Stomach (tissue), 8 donors: ENCODE measurements at regions not wholly inside any gene's neighbourhood (a gene's known extent, or its start where the extent isn't known, plus 50 kb on each side); places are given as distances from the start of the nearest gene placed in this dataset.

Source experiments
- DNase-seq, 2 donors: peaks; one replicate each; pipeline versions ENCODE4 v3.0.0 to v3.0.0-alpha.2; 2013 to 2019
- H3K27ac ChIP-seq, 5 donors: fragments of 200-600 bp in 4 of 5; sonication (generic) in 4 of 5; one replicate each; pipeline ENCODE4 v1.5.1; 2013 to 2019; ENCODE audit warnings: mild to moderate bottlenecking in 1 of 5, moderate library complexity in 1 of 5
- H3K27me3 ChIP-seq, 3 donors: fragments of 200-600 bp; sonication (generic); one replicate each; pipeline ENCODE4 v1.5.1; 2017 to 2019; ENCODE audit warnings: mixed run types in 1 of 3
- H3K36me3 ChIP-seq, 4 donors: fragments of 200-600 bp; sonication (generic); 1 replicate in 3 of 4; 2 replicates in 1 of 4; pipeline ENCODE4 v1.5.1; 2016 to 2019
- H3K4me1 ChIP-seq, 4 donors: fragments of 200-600 bp; sonication (generic); one replicate each; pipeline ENCODE4 v1.5.1; 2016 to 2019
- H3K4me3 ChIP-seq, 4 donors: fragments of 200-600 bp; sonication (generic) in 3 of 4; one replicate each; pipeline ENCODE4 v1.5.1; 2016 to 2019; ENCODE audit warnings: mild to moderate bottlenecking in 1 of 4
- H3K9me3 ChIP-seq, 4 donors: fragments of 200-600 bp; sonication (generic); one replicate each; pipeline ENCODE4 v1.5.1; 2016 to 2019
- CTCF ChIP-seq, 7 experiments: fragments of 450-650 bp in 4 of 7; fragments of 200-600 bp in 3 of 7; sonication (generic) in 3 of 7; IDR thresholded peaks; one replicate each; pipeline ENCODE4 v1.5.1; 2016 to 2019; ENCODE audit warnings: antibody characterized with exemption in 7 of 7, control low read depth in 2 of 7, mild to moderate bottlenecking in 1 of 7
- EP300 ChIP-seq: sonication (generic); formaldehyde crosslinking; IDR thresholded peaks from one replicate; pipeline ENCODE4 v1.6.1; 2017; ENCODE audit warnings: antibody characterized with exemption
- POLR2A ChIP-seq, 4 donors: fragments of 450-650 bp; IDR thresholded peaks; one replicate each; pipeline ENCODE4 v1.6.1; 2016; ENCODE audit warnings: antibody characterized with exemption in 4 of 4, control low read depth in 2 of 4, mild to moderate bottlenecking in 1 of 4, moderate library complexity in 1 of 4
- POLR2AphosphoS5 ChIP-seq, 3 donors: sonication (generic); formaldehyde crosslinking; IDR thresholded peaks; one replicate each; pipeline ENCODE4 v1.6.1; 2016; ENCODE audit warnings: antibody characterized with exemption in 3 of 3
- WGBS, 5 donors: extraction: QIAGEN DNeasy Blood & Tissue Kit in 3 of 5; methylation state at CpG; one replicate each; pipeline versions ENCODE4 v1.1.5 to v1.1.7; 2013 to 2018; 5-methylcytosine and 5-hydroxymethylcytosine counted together
- intact Hi-C: fragments of 100-400 bp; cut with DNase I; formaldehyde crosslinking; loops from one replicate; pipeline ENCODE4 v1.15.1; 2023; ENCODE audit warnings: low total_unique reads
- donor health status: healthy with polysubstance abuse.
- donor health status: Bipolar disorder and iron deficiency.
- donor health status: healthy.

GRCh38 chr6:166751051-166751595 is 124.1 kb upstream of the RPS6KA2 start:
- Histone ChIP-seq H3K4me3 (no peak overlapping the region), H3K4me1 (no peaks in the 10 kb centered on the region), H3K27me3 (peaks cover 0 to 19% (median 0%) of the 10 kb centered on the region in 3 donors), H3K36me3 (no peaks in the 10 kb centered on the region), H3K27ac (no peak overlapping the region), H3K9me3 (no peaks in the 10 kb centered on the region)
- 43 to 68% (median 52%) methylated on average over 10 to 19 of the region's 19 CpGs for WGBS, 5 donors
- peak in 1 of 2 donors; percentile 41 for DNase-seq
- TF ChIP-seq POLR2AphosphoS5 (IDR thresholded peaks at IDR 0.05) (no peak), POLR2A (IDR thresholded peaks at IDR 0.05) (no peak), EP300 (no peak), CTCF (IDR thresholded peaks at IDR 0.05) (no peak)
- intact Hi-C loops, result no loop called here

- Histone ChIP-seq H3K27me3 (peaks cover 0 to 19% (median 0%) of the 10 kb centered on the region in 3 donors), H3K36me3 (no peaks in the 10 kb centered on the region), H3K27ac (no peak overlapping the region), H3K4me3 (no peak overlapping the region), H3K9me3 (no peaks in the 10 kb centered on the region), H3K4me1 (no peaks in the 10 kb centered on the region)
- intact Hi-C loops, result no loop called here
- TF ChIP-seq CTCF (IDR thresholded peaks at IDR 0.05) (no peak), POLR2AphosphoS5 (IDR thresholded peaks at IDR 0.05) (no peak), POLR2A (IDR thresholded peaks at IDR 0.05) (no peak), EP300 (no peak)
- 81 to 83% (median 81%) methylated on average over 16 to 19 of the region's 19 CpGs for WGBS, 5 donors
- no peak for DNase-seq
These were observed 123.2 kb upstream of the RPS6KA2 start for GRCh38 chr6:166750108-166750793.

GRCh38 chr6:166749666-166750065 is 122.6 kb upstream of the RPS6KA2 start:
- WGBS, 5 donors, result 64 to 93% (median 84%) methylated on average over 5 to 6 of the region's 6 CpGs
- no peak for DNase-seq

More at GRCh38 chr6:166749666-166750065, 122.6 kb upstream of the RPS6KA2 start:
- Histone ChIP-seq H3K4me3 (no peak overlapping the region), H3K36me3 (no peaks in the 10 kb centered on the region), H3K9me3 (no peaks in the 10 kb centered on the region), H3K4me1 (no peaks in the 10 kb centered on the region), H3K27me3 (peaks cover 0 to 19% (median 0%) of the 10 kb centered on the region in 3 donors), H3K27ac (no peak overlapping the region)
- no peak for TF ChIP-seq POLR2A (IDR thresholded peaks at IDR 0.05)
- no peak for TF ChIP-seq POLR2AphosphoS5 (IDR thresholded peaks at IDR 0.05)
- TF ChIP-seq CTCF (IDR thresholded peaks at IDR 0.05), result no peak
- no peak for TF ChIP-seq EP300
- intact Hi-C loops, result no loop called here
